ENCODE measurements at regions not wholly inside any gene's neighbourhood (a gene's known extent, or its start where the extent isn't known, plus 50 kb on each side); places are given as distances from the start of the nearest gene placed in this dataset.
"Not testable (repeated sequence)": the region's sequence is repeated elsewhere in the genome, so short reads cannot be mapped to it uniquely, and the experiment has no call there.

DNA sequence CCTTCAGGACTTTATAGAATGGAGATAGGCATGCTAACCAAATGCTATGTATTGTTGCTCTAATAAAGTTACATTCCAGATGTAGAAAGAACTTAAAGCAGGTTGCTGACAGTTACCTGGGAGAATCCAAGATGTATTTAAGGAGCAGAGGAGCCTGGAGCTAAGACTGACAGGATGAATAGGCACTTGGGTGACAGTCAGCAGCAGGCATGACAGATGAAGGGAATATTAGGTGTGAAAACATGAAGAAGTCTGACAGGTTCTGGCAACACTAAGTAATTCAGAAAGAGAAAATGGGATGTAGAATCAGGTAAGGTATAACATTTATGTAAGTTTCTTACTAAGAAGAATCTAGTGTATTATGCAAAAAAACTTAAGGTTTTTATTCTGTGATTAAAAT is 232.0 kb downstream of the DSC3 start:
- DNase-seq (ENCODE audit: low read depth), result no peak
- H3K4me3 ChIP-seq (ENCODE audit: low read depth, low read length), result no peak overlapping the region
- TF ChIP-seq, protein P1, sequence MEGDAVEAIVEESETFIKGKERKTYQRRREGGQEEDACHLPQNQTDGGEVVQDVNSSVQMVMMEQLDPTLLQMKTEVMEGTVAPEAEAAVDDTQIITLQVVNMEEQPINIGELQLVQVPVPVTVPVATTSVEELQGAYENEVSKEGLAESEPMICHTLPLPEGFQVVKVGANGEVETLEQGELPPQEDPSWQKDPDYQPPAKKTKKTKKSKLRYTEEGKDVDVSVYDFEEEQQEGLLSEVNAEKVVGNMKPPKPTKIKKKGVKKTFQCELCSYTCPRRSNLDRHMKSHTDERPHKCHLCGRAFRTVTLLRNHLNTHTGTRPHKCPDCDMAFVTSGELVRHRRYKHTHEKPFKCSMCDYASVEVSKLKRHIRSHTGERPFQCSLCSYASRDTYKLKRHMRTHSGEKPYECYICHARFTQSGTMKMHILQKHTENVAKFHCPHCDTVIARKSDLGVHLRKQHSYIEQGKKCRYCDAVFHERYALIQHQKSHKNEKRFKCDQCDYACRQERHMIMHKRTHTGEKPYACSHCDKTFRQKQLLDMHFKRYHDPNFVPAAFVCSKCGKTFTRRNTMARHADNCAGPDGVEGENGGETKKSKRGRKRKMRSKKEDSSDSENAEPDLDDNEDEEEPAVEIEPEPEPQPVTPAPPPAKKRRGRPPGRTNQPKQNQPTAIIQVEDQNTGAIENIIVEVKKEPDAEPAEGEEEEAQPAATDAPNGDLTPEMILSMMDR (IDR thresholded peaks at IDR 0.05; ENCODE audit: insufficient read depth, low read depth, low read length, missing control alignments), result no peak

DNA sequence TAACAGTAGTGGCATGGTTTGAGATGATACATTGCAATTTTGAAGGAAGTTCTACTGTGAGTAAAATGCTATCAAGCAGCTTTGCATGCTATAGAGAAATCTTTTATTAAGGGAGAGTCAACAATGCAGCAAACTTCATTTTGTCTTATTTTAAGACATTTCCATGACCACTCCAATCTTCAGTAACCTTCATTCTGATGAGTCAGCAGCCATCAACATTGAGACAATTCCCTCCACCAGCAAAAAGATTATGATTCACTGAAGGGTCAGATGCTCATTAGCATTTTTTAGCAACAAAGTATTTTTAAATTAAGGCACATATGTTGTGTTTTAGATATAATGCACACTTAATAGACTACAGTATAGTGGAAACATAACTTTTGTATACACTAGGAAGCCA is 235.7 kb downstream of the DSC3 start:
- DNase-seq (ENCODE audit: low read depth), result no peak
- TF ChIP-seq, protein P1 (IDR thresholded peaks at IDR 0.05; ENCODE audit: insufficient read depth, low read depth, low read length, missing control alignments), result no peak
- no peak overlapping the region for H3K4me3 ChIP-seq (ENCODE audit: low read depth, low read length)

DNA sequence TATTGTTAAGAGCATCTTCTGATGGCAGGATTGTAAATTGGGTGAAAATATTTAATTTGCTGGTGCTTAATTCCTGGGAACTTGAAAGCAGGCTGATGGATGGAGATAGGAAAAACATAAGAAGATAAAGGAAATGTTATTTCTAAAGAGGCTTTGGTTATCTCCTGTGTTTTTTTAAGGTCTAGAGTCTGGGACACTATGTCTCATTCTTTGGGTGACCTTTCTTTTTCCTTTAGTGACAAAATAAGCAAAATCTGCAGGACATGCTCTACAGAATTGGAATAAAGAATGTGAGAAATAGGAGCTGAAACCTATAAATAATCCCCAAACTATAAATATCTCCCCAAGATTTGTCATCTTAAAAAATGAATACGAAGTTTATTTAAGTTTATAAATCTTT is 241.7 kb downstream of the DSC3 start:
- TF ChIP-seq, protein P1 (IDR thresholded peaks at IDR 0.05; ENCODE audit: insufficient read depth, low read depth, low read length, missing control alignments), result no peak
- H3K4me3 ChIP-seq (ENCODE audit: low read depth, low read length), result no peak overlapping the region
- DNase-seq (ENCODE audit: low read depth), result no peak

DNA sequence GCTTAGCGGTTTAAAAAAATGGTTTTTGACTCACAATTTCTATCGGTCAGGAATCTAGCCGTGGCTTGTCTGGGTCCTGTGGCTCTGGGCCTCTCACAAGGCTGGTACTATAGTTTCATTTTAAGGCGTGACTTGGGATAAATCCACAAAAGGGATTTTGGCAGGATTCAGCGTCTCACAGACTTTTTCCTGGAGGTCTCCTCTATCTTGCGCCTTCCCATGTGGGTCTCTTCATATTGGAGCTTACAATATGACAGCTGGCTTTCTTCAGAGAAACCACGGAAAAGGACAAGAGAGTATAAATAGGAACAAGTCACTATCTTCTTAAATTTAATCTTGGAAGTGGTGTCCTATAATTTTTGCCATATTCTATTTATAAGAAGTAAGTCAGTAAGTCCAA is 250.5 kb downstream of the DSC3 start:
- TF ChIP-seq, protein P1 (IDR thresholded peaks at IDR 0.05; ENCODE audit: insufficient read depth, low read depth, low read length, missing control alignments), result no peak
- no peak overlapping the region for H3K4me3 ChIP-seq (ENCODE audit: low read depth, low read length)
- no peak for DNase-seq (ENCODE audit: low read depth)

DNA sequence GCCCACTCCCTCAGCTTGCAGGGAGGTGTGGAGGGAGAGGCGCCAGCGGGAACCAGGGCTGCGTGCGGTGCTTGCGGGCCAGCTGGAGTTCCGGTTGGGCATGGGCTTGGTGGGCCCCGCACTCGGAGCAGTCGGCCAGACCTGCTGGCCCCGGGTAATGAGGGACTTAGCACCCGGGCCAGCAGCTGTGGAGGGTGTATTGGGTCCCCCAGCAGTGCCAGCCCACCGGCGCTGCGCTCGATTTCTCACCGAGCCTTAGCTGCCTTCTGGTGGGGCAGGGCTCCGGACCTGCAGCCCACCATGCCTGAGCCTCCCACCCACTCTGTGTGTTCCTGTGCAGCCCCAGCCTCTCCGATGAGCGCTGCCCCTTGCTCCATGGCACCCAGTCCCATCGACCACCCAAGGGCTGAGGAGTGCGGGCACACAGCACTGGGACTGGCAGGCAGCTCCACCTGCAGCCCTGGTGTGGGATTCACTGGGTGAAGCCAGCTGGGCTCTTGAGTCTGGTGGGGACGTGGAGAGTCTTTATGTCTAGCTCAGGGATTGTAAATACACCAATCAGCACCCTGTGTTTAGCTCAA is 254.0 kb downstream of the DSC3 start:
- not testable (repeated sequence) for H3K4me3 ChIP-seq (ENCODE audit: low read depth, low read length); DNase-seq (ENCODE audit: low read depth)

DNA sequence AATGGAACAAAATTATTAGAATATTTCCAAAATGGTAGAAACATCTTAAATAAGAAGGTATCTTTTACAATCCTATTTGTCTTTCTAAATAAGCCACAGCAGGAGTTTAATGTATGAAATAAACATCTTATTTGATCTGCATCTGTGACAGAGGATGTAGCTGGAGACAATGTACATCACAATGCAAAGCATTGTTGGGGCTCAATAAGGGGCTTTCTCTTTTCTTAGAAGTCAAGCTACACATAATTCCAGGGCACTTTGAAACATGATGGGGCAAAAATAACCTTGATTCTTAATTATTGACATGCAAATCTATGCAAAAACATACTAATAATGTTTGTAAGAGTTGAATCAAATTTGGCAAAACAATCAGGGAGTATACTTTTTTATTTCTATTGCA is 255.1 kb downstream of the DSC3 start:
- TF ChIP-seq, protein P1 (IDR thresholded peaks at IDR 0.05; ENCODE audit: insufficient read depth, low read depth, low read length, missing control alignments), result no peak
- H3K4me3 ChIP-seq (ENCODE audit: low read depth, low read length), result no peak overlapping the region
- DNase-seq (ENCODE audit: low read depth), result no peak

DNA sequence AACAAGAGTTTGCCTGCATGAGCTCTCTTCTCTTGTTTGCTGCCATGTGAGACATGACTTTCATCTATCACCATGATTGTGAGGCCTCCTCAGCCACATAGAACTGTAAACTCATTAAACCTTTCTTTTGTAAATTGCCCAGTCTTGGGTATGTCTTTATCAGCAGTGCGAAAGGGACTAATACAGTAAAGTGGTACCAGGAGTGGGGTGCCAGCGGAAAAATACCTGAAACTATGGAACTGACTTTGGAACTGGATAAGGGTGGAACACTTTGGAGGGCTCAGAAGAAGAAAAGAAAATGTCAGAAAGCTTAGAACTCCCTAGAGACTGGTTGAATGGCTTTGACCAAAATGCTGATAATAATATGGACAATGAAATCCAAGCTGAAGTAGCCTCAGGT is 260.9 kb downstream of the DSC3 start:
- H3K4me3 ChIP-seq (ENCODE audit: low read depth, low read length), result no peak overlapping the region
- TF ChIP-seq, protein P1 (IDR thresholded peaks at IDR 0.05; ENCODE audit: insufficient read depth, low read depth, low read length, missing control alignments), result no peak
- DNase-seq (ENCODE audit: low read depth), result no peak

Data from GM12865 (cell line).